GM19351 (cell line): ENCODE measurements at regions not wholly inside any gene's neighbourhood (a gene's known extent, or its start where the extent isn't known, plus 50 kb on each side); places are given as distances from the start of the nearest gene placed in this dataset.

ENCODE experiments used
- ATAC-seq: cut with Tn5 transposase; IDR thresholded peaks from one replicate; pipeline ENCODE4 v1.9.1; 2021; ENCODE audit warnings: mild to moderate bottlenecking, moderate library complexity; ENCODE audit not compliant: unreplicated experiment

DNA sequence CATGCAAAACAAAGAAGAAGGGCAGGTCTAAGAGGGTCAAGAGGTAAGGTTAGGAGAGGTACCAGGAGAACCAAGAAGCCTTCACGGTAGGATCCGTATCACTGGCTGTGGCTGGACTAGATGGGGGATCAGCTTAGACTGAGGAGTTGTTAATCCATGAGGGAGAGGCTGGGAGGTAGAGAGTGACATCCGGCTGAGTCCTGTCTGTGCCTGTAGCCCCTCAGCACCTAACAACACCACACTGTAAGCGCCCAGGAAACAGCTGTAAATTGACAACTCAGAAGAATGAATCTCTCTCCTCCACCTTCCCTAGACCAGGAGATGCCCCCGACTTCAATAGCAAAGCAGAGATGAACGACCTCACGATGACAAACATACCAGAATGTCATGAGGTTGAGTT is 199.4 kb upstream of the RPL38 start:
- ATAC-seq, result no peak

- ATAC-seq, result no peak
Observed at GRCh38 chr17:74005790-74006189, 197.7 kb upstream of the RPL38 start.

GRCh38 chr17:74006371-74006770 is 197.1 kb upstream of the RPL38 start:
- ATAC-seq, result no peak

- ATAC-seq, result no peak
Observed at GRCh38 chr17:74008196-74008595, 195.3 kb upstream of the RPL38 start.

DNA sequence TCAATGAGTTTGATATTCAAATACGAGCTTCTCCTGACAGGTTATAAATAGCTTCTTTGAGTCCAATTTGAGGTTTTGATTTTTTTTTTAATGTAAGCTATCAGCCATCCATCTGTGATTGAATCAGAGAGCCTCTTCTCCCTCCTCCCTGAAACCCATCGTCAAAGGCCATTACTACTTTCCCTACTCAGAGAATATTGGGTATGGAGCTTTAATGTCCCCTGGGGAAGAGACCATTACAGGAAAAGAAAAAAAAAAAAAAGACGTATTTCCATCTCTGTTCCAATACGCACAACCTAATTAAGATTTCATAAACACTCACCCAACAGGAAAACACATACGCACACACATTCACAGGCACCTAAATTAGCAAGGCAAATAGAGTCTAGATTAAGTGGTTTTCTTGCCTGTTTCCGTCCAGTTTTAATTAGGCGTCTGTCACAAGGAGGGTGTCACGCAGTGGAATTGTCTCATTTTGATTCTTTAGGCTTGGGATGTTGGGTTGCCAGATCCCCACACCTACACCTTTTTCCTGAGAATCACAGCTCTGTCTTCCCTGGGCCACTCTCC is 194.3 kb upstream of the RPL38 start:
- ATAC-seq, result no peak

GRCh38 chr17:74010903-74011302 is 192.6 kb upstream of the RPL38 start:
- ATAC-seq, result no peak

- no peak for ATAC-seq
Observed at GRCh38 chr17:74011966-74012365, 191.5 kb upstream of the RPL38 start.

DNA sequence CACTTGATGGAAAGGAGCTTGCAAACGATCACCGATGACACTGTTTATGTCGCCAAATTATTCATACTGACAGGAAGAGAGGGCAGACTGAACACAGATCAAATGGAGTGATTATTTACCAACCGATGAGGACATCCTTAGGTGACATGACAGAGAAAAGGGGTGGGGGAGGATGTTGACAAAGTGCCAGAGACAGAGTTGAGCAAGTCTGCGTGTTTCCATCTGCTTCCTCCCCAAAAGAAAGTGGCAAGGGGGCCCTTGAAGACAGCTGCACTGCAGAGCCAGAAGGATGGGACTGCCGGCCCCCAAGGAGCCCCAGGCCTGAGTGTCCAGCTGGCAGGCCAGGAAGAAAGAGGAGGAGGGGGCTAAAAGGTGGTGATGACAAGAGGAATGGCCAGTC is 191.0 kb upstream of the RPL38 start:
- no peak for ATAC-seq

DNA sequence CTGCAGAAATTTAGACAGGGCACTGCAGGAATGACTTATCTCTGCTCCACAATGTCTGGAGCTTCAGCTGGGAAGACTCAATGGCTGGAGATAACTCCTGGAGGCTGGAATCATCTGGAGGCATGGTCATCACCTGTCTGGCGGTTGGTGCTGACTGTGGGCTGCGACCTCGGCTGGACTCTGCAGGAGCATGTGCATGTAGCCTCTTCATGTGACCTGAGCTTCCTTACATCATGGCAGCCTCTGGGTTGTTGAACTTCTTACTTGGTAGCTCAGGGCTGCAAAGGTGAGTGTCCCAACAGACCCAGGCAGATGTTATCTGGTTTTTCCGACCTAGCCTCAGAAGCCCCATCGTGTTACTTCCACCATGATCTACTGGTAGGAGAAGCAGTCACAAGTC is 188.2 kb upstream of the RPL38 start:
- ATAC-seq, result no peak

- no peak for ATAC-seq
Observed at GRCh38 chr17:74015990-74016389, 187.5 kb upstream of the RPL38 start.

- ATAC-seq, result no peak
Observed at GRCh38 chr17:74016461-74016860, 187.0 kb upstream of the RPL38 start.

DNA sequence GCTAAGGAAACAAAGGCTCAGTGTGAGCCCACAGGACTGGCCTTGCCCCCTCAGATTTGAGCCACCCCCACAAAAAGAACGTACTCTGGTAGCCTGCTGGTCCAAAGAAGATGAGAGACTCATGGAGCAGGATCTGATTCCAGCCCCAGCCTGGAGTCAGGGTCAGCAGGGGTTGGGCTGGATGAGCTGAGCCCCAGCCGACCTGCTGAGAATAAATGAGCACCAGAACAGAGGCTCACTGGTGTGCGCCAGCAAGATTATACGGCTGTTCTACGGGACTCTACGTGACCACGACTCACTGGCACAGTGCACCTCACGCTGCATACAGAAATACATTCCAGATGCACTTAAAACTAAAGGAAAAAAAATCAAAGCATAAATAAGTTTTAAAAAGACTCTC is 186.0 kb upstream of the RPL38 start:
- ATAC-seq, result no peak

- no peak for ATAC-seq
Observed at GRCh38 chr17:74018115-74018514, 185.4 kb upstream of the RPL38 start.

GRCh38 chr17:74019271-74019670 is 184.2 kb upstream of the RPL38 start:
- no peak for ATAC-seq

DNA sequence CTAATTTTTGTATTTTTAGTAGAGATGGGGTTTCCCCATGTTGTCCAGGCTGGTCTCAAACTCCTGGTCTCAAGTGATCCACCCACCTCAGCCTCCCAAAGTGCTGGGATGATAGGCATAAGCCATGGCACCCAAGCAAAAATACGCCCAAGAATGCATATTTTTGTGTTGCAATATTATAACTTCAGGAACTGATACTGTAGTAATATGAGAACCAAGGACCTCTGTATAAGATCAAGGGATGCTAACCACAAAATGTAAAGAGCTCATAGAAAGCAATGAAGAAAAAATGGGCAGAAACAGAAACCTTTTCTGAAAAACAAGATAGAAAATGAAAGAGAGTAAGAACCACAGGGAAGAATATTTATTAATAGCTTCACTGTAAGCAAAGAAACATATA is 183.6 kb upstream of the RPL38 start:
- no peak for ATAC-seq

- ATAC-seq, result no peak
Observed at GRCh38 chr17:74020522-74020921, 183.0 kb upstream of the RPL38 start.

GRCh38 chr17:74024871-74025531 is 178.5 kb upstream of the RPL38 start:
- ATAC-seq, result no peak

- no peak for ATAC-seq
Observed at GRCh38 chr17:74027444-74027843, 176.0 kb upstream of the RPL38 start.

DNA sequence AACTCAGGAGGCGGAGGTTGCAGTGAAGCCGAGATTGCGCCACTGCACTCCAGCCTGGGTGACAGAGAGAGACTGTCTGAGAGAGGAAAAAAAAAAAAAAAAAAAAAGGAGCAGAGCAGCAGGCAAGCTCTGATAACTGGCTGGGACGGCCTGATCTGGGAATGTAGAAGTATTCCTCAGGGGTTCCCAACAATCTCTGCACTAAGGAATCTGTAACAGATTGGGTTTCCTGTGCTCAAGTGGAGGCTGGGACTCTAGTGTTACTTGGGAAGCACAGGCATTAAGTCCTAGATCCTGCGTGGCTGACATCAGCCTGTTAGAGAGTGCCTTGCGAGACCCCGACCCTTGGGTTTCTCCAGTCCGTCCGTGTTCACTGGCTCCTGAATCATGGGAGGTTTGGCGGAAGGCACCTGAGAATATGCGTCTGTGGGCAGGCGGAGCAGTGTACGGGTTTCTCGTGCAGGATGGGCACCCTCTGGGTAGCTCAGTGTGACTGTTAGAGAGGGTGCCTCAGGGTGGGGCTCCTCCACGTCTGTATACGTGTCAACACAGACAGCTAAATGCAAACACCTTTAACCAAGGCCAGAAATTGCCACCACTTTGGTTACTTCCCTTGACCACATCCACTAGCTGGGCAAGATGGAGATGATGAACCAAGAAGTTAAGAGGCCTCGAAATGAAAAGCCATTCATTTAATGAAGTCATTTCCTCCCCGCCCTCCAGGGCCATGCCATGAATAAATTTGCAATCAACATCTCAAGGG is 174.9 kb upstream of the RPL38 start:
- ATAC-seq, result no peak

DNA sequence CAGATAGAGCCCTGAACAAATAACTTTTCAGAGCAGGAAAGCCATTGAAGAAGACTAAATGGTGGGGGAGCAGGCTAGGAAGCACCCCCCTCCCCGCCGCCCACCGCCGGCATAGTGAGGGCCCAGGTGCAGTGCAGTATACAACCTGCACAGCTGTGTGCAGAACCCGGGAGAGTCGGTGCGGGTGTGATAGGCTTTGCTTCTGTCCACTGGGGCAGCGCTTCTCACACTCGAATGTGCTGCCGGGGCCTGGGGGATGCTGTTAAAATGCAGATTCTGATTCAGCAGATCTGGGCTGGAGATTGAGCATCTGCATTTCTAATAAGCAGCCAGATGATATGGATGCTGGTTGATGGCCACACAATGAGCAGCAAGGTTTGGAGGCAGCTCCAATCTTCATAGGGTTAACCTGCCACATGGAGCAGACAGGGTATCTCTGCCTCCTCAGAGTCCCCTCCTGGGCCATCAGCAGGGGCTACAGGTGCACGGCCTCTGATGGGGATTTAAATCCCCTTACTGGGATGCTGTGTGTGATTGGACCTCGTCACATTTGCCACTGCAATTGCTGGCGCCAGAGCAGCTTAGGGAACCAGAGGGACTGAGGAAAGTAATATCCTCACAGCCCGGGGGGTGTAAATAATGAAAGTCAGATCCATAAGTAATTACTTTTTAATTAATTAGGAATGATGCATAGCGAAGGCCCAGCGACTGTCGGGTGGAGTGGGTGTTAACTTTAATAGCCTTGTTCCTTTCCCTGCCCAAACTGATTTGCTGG is 172.0 kb upstream of the RPL38 start:
- ATAC-seq, result no peak

GRCh38 chr17:74032222-74032621 is 171.3 kb upstream of the RPL38 start:
- ATAC-seq, result no peak

DNA sequence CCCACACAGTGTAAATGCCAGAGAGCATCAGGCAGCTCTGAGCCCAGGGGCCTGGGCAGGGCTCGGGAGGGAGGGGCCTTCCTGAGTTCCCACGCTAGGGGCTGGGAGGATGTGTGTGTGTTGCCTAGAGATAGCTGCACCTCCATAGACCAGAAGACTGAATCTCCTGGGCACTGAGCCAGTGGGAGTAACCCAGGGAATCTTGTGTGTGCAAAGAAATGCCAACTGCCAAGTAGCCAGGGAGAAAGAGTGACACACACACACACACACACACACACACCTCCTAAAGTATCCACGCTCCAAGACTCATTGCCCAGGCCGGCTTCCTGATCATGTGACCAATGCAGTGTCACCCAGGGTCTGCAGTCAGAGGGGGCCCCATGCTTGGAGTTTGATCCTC is 166.2 kb upstream of the RPL38 start:
- no peak for ATAC-seq
